ENCODE measurements at regions not wholly inside any gene's neighbourhood (a gene's known extent, or its start where the extent isn't known, plus 50 kb on each side); places are given as distances from the start of the nearest gene placed in this dataset.

DNA sequence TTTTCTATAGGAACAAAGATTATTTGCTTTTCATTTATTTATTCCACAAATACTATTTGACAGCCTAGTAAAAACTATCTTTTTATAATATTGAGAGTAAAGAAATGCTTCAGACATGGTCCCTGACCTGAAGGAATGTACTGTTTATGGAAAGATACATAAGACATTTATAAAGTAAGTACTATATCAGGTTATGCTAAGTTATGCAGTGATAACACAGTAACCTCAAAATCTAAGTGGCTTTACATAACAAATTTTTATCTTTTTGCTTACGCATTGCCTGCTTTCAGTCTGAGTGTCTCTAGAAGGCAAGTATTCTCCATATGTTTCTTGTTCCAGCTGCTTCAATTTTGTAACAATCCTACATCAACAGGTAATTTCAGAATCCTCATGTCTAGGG, 694.0 kb downstream of the SQOR start:
- TF ChIP-seq, protein P1, sequence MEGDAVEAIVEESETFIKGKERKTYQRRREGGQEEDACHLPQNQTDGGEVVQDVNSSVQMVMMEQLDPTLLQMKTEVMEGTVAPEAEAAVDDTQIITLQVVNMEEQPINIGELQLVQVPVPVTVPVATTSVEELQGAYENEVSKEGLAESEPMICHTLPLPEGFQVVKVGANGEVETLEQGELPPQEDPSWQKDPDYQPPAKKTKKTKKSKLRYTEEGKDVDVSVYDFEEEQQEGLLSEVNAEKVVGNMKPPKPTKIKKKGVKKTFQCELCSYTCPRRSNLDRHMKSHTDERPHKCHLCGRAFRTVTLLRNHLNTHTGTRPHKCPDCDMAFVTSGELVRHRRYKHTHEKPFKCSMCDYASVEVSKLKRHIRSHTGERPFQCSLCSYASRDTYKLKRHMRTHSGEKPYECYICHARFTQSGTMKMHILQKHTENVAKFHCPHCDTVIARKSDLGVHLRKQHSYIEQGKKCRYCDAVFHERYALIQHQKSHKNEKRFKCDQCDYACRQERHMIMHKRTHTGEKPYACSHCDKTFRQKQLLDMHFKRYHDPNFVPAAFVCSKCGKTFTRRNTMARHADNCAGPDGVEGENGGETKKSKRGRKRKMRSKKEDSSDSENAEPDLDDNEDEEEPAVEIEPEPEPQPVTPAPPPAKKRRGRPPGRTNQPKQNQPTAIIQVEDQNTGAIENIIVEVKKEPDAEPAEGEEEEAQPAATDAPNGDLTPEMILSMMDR (IDR thresholded peaks at IDR 0.05; ENCODE audit: low read length) = no peak
- TF ChIP-seq EZH2 (IDR thresholded peaks at IDR 0.05; ENCODE audit: borderline replicate concordance, low read length) = no peak
